ENCODE measurements at regions not wholly inside any gene's neighbourhood (a gene's known extent, or its start where the extent isn't known, plus 50 kb on each side); places are given as distances from the start of the nearest gene placed in this dataset.
A peak's percentile ranks its signal among the peaks of the same experiment; 100 is the strongest.

DNA sequence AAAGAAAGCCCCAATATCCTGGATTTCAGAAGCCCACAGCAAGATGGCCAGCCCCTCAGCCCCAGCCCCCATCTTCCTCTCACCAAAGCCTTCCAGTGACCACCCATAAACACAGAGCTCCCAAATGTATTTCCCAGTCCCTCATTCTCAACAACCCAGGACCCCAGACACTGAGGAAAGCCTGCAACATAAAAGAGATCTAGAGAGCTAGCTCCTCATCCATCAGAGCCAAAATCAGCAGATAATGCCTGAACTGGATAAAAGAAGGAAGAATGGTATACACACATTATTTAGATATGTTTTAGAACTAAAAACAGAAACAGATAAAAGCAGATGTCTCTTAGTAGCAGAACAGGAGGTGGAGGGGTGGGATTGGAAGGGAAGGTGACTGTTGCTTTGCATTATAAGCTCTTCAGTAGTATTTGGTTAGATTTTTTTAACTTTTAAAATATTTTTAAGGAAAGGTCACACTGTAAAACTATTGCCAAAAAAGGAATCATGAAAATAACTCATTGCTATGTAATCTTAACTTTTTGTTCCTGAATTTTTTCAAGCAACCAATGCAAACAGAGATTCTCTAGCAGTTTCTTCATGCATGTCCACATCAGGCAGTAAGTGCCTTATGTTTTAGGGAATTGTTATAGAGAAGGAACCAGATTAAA lies 144.2 kb upstream of the PKDCC start:
- DNase-seq: no peak

DNA sequence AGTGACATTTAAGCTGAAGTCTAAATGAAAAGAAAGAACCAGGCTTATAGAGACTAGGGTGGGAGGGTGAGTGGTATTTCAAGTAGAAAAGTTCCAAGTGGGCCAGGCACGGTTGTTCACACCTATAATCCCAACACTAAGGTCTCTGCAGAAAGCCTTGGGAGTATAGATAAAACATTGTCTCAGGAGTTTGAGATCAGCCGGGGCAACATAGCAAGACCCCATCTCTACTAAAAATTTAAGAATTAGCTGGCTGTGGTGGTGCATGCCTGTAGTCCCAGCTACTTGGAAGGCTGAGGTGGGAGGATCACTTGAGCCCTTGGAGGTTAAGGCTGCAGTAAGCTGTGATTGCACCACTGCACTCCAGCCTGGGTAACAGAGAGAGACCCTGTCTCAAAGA lies 143.4 kb upstream of the PKDCC start:
- DNase-seq: no peak

DNA sequence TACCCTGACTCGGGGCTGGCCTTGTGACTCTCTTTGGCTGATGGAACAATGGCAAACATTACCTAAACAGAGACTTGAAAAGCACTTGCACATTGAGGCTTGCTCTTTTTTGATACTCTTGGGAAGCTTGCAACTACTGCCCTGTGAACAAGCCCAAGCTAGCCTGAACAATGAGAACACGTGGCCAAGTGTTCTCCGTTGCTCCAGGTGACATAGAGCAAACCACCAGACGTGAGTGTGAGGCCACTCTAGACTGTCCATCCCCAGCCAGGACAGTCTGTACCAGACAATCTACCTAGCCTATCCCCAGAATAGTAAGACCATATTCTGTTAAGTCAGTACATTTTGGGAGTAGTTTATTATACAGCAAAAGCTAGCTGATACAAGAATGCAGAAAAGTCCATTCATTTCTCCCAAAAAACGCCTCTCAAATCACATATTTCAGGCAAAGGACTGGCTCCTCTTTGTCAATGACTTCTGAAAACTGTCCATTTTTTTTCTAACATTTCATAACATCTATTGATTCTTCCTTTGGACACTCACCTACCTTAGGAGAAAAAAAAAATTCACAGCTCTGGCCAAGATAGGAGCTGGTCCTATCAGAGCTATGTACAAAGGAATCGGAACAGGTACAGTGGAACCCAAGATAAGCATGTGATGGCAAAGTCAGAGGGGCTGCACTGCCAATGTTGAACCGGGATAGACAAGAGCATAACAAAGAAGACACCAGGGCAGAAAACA lies 142.1 kb upstream of the PKDCC start:
- no peak for DNase-seq

DNA sequence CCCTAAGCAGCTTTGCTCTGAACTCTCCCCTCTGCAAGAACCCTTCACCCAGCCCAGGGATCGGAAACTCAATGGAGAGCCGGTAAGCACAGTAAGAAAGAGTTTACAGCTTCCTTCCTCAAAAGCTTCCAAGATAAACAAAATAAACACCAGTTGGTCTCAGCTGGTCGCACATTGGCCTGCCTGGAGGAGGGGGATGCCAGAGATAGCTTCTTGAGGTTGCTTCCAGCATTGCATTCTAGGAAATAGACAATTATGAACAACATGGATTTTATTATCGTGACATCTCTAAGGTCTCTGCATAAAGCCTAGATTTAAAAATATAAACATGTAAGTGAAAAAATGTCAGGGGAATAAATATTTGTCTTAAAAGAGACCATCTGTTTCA lies 141.5 kb upstream of the PKDCC start:
- DNase-seq: no peak

DNA sequence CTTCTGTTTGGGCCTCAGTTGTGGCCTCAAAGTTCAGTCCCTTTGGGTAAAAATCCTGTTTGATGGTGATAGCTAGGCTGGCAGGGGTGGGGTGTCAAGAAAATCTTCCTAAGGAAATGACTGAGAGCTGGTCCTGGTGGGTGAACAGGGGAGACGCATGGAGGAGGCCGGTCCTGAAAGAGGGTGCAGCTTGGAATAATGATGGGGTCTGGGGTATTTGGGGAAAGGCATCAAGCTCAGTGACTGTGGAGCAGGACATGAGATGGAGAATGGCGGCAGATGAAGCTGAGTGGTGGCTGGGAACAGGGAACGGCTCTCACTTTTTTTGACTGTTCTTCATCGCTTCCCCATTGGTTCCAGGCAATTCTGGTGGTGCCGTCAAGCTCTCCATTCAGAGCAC lies 140.7 kb upstream of the PKDCC start:
- no peak for DNase-seq

DNA sequence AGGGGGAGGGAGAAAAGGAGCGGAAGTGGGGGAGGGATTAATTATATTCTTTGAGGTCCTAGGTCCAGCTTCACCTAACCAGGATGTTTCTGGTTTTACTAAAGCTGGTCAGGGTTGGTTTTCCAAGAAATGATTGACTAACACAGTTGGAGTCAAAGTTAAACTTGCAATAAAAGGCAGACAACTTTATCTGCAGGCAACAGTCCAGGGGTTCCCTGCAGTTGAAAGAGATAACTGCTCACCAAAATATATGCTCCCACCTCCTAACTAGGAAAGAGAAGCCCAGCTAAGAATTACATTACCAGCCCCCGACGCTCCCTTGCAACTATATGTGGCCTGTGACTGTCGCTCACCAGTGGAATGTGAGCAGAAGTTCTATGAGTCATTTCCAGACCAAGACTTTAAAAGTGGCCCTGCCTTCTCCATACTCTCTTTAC lies 140.0 kb upstream of the PKDCC start:
- DNase-seq: no peak

DNA sequence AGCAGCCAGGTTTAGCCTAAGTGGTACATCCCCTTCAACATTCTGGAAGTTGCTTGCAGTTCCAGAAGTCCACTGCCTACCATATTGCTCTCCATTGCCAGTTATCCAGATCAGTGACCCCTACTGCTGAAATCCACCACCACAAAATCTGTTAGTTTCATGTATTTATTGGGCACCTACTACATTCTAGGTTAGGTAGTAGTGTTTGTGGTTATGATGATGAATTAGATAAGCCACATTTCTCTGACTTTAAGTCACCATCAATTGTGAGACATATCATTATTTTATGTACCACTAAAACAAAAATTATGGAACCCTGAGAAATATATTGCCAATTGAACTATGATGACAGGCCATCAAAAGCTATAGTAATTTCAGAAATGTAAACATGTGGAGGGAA lies 139.5 kb upstream of the PKDCC start:
- no peak for DNase-seq

DNA sequence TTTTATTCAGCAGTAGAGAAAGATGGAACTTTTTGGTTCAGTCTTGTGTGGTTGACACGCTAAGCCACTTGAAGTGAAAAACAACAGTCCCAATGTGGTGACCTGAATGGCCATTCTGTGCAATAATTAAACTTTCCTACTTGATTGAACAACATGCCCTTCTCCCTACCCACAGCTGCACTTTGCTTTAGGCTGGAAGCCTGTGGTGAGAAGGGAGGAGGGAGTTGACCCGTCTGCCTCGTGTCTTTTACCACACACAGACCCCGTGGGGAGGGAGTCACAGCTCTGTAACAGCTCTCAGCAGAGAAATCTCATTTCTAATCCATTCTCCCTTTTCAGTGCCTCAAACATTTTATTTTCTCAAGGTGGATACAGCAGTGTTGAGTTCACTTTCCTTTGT lies 138.2 kb upstream of the PKDCC start:
- peak in 1 of 3 experiments; percentile 50 for DNase-seq

DNA sequence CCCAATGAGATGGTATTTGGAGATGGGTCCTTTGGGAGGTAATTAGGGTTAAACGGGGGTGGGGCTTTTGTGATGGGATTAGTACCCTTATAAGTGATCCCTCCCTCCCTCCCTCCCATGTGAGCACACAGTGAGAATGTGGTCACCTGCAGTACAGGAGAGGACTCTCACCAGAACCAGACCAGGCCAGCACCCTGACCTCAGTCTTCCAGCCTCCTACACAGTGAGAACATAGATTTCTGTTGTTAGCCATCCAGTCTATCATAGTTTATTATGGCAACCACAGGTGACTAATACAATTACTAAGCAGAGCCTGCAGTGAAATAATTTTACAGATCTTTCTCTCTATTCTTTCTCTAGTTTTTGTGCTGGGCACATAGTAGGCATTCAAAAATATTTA lies 137.7 kb upstream of the PKDCC start:
- DNase-seq: no peak

DNA sequence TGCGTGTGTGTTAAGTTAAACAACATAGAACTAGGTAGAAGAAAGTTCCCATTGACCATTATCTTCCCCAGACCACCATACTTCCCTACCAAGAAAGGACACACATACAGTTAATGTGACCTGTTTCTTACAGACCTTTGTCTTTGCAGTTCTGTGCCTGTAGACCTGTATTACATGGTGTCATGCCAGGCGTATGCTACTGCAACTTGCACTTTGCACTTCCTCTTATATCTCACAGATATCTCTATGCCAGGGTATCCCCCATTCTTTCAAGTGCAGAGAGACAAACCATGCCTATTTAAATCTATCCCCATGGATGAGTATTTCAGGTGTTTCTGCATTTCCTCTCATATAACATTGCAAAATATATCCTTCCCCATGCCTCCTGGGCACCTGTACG lies 136.8 kb upstream of the PKDCC start:
- DNase-seq: no peak

DNA sequence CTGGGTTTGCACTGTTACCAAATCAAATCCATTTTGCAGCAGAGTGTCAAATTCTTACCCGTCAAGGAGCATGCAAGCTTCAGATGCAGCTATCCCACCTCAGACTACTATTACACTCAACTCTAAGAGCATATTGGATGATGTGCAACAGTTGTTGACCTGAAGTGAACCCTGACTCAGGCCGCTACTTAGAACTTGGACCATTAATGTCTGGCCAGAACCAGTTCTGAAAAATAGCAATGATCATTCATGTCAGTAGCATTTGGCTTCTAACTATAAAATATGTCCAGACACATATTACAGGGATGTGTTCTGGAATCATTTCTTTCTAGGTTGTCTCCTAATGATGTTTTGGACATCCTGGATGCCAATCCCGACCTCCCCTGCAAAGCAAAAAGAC lies 135.5 kb upstream of the PKDCC start:
- DNase-seq: no peak

DNA sequence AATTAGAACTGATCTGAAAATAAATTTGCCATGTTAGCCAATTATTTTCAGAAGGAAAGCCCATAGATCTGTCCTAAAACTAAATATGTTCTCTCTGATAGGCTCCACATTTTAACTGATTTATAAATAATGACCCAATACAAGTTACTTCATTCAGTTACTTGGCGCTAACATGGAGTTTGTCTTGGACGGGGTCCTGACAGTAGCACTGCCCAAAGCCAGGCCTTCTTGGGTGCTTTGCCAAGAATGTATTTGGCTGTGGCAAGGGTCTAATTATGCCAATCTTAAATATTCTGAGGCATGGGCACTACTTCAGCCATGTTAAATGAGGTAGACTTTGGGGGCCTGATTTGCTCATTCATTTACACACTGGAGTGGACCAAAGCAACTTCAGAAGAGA lies 135.0 kb upstream of the PKDCC start:
- no peak for DNase-seq

DNA sequence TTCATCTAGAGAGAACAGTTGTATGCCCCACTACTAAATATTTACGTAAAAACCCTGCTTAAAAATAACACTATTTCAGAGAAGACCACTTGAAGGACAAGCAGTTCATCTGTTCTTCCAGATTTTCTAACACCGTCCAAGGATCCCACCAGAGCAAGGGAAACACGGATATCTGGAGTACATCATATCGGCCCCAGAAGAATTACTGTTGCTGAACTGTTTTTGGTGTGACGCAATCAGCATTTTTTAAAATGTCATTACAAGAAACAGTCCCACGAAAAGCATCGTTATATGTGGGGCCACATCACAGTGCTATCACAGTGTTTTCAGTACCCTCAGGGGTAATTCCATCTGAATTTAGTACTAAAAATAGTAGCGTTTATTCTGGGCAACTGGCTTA lies 134.5 kb upstream of the PKDCC start:
- DNase-seq: no peak

DNA sequence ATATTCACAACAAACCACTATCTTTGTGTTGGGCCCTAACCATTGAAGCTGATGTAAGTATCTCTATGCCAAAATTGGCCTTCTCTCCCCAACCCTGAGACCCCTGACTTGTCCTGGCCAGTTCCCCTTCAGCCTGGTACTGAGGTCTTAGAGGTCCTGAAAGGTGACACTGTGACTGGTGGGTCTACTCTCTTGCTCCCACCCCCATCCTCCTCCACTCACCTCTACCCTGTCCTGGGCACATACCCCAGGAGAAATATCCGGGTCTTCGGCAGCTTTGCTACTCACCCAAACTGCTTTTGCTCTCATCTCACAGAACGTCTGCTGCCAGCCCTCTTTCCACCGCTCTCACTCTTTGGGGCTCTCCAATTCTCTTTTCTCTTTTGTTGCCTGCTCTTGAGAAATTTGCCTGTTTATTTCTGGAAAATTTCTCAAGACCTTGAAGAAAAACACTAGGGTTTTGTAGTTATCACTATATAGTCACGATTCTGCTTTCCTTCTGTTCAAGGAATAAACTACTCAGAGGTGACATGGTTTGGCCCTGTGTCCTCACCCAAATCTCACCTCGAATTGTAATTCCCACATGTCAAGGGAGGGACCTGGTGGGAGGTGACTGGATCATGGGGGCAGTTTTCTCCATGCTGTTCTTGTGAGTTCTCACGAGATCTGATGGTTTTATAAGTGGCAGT lies 133.8 kb upstream of the PKDCC start:
- DNase-seq: no peak

DNA sequence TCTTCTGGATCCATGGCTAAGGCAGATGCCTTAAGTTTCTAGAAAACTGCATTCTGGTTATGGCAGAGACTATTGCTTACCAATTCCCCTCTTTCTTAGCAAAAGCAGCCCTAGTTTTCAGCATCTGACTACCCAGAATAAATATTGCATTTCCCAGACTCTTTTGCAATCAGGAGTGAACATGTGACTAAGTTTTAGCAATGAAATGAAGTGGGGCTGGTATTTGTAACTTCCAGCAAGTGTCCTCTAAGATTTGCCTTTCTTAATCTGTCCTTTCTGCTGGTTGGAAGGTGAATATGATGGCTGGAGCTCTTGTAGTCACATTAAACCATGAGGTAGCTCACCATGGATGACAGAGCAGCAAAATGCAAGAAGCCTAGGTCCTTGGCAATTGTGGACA lies 132.9 kb upstream of the PKDCC start:
- no peak for DNase-seq

DNA sequence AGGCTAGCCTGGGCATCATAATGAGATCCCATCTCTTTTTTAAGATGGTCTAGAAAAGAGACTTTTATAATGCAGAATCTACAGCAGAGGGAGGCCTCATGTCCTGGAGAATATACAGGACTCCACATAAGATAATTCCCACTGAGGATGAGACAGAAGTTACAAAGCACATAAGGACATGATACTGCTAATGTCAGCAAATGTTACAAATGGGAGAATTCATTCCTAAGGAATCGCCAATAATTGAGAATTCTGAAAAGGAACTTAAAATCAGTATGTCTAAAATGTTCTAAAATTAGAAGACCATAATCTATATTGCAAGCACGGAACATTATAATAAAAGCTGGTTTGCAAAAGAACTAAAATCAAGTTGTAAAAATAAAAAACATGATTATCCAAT lies 131.6 kb upstream of the PKDCC start:
- no peak for DNase-seq

DNA sequence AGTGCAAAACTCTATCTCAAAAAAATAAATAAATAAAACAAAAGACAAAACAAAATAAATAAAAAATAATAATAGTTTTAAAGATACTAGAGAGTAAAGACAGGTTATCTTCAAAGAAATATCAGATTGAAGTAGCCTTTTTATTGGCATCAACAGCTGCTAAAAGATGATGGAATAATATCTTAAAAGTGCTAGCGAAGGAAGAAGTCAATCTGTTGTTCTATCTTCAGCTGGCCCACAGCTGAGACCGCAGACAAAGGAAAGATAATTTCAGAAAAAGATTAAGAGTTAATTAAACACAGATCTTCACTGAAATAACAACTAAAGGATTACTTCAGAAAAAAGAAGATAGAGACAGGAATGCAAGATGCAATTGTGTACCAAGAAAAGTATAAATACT lies 130.2 kb upstream of the PKDCC start:
- DNase-seq: no peak

DNA sequence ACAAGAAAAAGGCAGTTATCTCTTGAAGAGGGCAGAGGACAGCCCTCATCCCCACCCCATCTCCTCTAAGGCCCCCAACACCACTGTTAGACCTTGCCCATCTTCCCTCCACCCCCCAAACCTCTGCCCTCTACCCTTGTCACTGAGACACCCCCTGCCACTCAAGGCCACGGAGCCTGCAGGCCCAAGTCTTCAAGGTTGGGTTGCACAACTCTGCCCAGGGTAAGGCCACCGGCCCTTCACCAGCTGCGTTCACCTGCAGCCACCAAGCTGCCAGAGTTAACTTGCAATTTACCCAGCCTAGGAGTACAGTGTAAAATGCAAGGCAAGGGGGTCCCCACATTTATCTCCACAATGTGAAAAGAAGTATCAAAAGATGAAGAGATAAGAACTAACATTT lies 128.7 kb upstream of the PKDCC start:
- no peak for DNase-seq

DNA sequence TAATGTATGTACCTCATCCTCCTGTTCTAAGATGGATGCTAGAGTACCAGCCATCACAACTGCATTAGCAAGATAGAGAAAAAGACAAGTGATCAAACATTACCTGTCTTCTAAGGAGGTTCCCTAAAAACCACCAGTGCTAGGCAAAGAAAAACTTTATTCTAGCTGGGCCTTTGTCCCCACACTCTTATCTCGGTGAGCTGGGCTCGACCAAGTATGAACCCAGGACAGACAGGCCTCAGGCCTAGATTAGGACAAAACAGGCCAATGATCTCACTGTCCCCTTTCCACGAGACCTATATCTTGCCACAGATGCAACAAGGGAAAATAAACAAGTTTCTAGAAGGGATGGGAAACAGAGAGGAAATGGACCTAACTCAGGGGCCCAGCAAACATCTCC lies 127.6 kb upstream of the PKDCC start:
- no peak for DNase-seq

DNA sequence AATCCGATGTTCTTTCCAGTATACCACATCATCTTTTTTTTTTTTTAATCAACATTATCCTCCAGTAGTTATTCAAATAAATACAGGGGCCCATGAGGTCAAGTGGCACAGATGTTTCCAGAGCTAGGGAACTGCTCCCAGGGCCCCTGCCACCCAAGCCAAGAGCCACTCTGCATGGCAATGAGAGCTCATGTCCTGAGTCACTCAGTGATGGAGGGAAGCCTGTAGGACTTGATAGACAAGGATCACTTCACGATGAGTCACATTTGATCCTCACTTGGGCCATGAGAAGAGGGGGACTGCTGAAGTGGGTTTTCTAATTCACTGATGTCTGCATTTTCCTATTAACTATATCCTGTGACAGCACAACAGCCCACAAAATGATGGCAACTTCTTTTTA lies 127.0 kb upstream of the PKDCC start:
- no peak for DNase-seq

DNA sequence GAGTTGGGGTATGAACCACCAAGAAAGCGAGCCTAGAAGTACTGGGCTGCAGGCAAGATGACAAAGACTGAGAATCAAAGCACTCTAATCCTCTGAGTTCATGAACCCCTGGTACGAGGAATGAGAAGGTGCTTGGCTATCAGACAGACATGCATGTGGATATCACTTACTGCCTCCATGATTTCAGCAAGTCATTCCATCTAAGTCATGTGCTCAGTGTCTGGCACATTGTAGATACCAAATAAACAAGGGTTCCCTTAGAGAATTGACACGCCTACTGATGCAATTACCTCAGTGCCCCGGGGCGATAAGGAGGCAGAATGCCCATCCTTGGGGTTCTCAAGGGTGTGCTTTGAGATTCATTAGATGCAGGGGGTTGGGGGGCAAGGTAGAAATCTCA lies 125.6 kb upstream of the PKDCC start:
- no peak for DNase-seq

DNA sequence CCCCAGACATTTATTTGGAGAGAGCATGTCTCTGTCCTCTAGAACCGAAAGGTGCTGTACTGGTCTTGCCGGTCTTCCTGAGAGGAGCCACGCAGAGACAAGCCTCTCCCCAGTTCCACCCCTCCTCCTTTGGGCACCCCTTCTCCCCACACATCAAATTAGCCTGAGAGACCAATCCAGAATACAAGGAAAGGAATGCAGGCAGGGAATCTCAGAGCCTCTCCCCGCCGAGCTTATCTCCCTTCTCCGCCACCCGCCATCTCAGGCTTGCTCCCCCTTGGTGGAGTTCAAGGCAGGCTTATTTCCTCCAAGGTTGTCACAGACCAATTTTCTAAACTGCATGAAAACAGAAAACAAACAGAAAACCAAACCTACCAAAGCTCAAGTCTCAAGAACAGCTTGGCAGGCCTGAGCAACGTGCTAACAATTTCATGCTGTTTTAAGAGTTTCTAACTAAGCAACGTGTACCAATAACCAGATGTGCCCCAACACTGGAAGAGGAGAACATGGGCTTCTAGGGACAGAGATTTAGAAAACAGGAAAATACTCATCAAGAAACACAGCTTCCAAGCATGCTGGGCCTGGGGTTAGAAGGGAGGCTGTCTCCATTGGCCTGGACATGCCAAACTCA lies 124.5 kb upstream of the PKDCC start:
- no peak for DNase-seq

DNA sequence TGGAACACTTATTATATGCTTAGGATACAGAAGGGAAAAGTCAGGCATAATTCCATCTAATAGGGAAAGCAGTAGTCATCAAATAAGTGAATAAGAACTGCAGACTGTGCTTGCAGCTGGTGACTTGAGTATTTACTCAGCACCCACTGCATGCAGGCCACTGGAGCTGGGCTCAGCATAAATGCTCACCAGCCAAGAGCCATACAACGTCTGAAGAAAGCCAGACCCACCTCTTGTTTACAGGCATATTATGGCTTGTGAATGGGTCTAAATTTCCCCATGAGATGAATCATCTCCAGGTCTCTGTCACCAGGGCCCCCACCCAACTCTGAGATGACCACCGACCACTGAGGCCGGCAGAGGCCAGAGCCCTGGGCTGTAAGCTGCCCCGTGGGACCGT lies 123.8 kb upstream of the PKDCC start:
- DNase-seq: peak in 2 of 3 experiments; percentile 15 to 34

Data from NCI-H1417 (cell line).